Caco-2 (cell line): ENCODE measurements at regions not wholly inside any gene's neighbourhood (a gene's known extent, or its start where the extent isn't known, plus 50 kb on each side); places are given as distances from the start of the nearest gene placed in this dataset.

Experiments
- BruUV-seq: library from RNA; stranded (reverse); fragments of 400-500 nt; replicated peaks from 2 replicates; lab custom pipeline; 2021; lab: Mats Ljungman, UMichigan
- CTCF ChIA-PET: fragments of 300-600 bp; sonication (Branson Sonifier 250); formaldehyde crosslinking; loops from one replicate; lab custom pipeline; 2022; ENCODE audit warnings: antibody characterized with exemption; lab: Charles Lee
- POLR2A ChIA-PET: fragments of 300-600 bp; sonication (Branson Sonifier 250); formaldehyde crosslinking; loops from one replicate; lab custom pipeline; 2022; ENCODE audit warnings: antibody characterized with exemption; lab: Charles Lee
- DNase-seq, 2 experiments: peaks; one replicate each; pipeline versions ENCODE4 v3.0.0 to v3.0.0-alpha.2; 2020 to 2022
- H3K27me3 ChIP-seq: replicated peaks from 2 replicates; pipeline ENCODE4 v1.6.0; 2011; ENCODE audit warnings: low read length; ENCODE audit not compliant: control insufficient read depth, insufficient read depth
- H3K36me3 ChIP-seq: 2 replicates; pipeline ENCODE4 v1.5.1; 2011; ENCODE audit warnings: low read length; ENCODE audit not compliant: control insufficient read depth, insufficient read depth
- H3K4me1 ChIP-seq: fragments of 250-450 bp; sonication (Bioruptor Pico); 2 replicates; pipeline ENCODE4 v1.5.1; 2020; ENCODE audit warnings: mild to moderate bottlenecking
- H3K4me3 ChIP-seq: 2 replicates; pipeline ENCODE4 v1.5.1; 2011; ENCODE audit warnings: low read depth, mild to moderate bottlenecking, control low read depth, low read length
- H3K9me3 ChIP-seq: fragments of 250-450 bp; sonication (Bioruptor Pico); 2 replicates; pipeline ENCODE4 v1.5.1; 2020; ENCODE audit warnings: mild to moderate bottlenecking, moderate library complexity
- H3K27ac Mint-ChIP-seq: one replicate; pipeline ENCODE4 v1.8.0; 2022; ENCODE audit warnings: mixed read lengths; ENCODE audit not compliant: unreplicated experiment
- H3K27me3 Mint-ChIP-seq: one replicate; pipeline ENCODE4 v1.8.0; 2022; ENCODE audit warnings: mixed read lengths; ENCODE audit not compliant: insufficient read depth, unreplicated experiment
- H3K36me3 Mint-ChIP-seq: one replicate; pipeline ENCODE4 v1.8.0; 2022; ENCODE audit warnings: mild to moderate bottlenecking, mixed read lengths; ENCODE audit not compliant: insufficient read depth, unreplicated experiment
- H3K4me1 Mint-ChIP-seq: one replicate; pipeline ENCODE4 v1.8.0; 2022; ENCODE audit warnings: low read depth, mixed read lengths; ENCODE audit not compliant: unreplicated experiment
- H3K4me3 Mint-ChIP-seq: one replicate; pipeline ENCODE4 v1.8.0; 2022; ENCODE audit warnings: mild to moderate bottlenecking, moderate library complexity, mixed read lengths; ENCODE audit not compliant: unreplicated experiment
- H3K9me3 Mint-ChIP-seq: one replicate; pipeline ENCODE4 v1.8.0; 2022; ENCODE audit warnings: mixed read lengths; ENCODE audit not compliant: unreplicated experiment
- CTCF ChIP-seq, 2 experiments: fragments of 200-600 bp in 1 of 2; IDR thresholded peaks; 1 replicate in 1 of 2; 2 replicates in 1 of 2; pipeline versions ENCODE4 v1.5.1 to v1.8.0; 2011 to 2022; ENCODE audit warnings: antibody characterized with exemption in 1 of 2, control low read depth in 1 of 2, inconsistent platforms in 1 of 2, low read depth in 1 of 2, low read length in 1 of 2, mild to moderate bottlenecking in 1 of 2, moderate library complexity in 1 of 2; ENCODE audit not compliant: insufficient read depth in 1 of 2, severe bottlenecking in 1 of 2, unreplicated experiment in 1 of 2
- intact Hi-C: fragments of 100-400 bp; cut with micrococcal nuclease; formaldehyde crosslinking; loops from one replicate; pipeline ENCODE4 v1.10.0; 2022; ENCODE audit not compliant: unreplicated experiment

- Mint-ChIP-seq H3K36me3 (no peaks in the 10 kb centered on the region), H3K9me3 (no peaks in the 10 kb centered on the region), H3K4me1 (peaks cover 9% of the 10 kb centered on the region), H3K27me3 (no peaks in the 10 kb centered on the region), H3K27ac (no peak overlapping the region), H3K4me3 (no peak overlapping the region)
- TF ChIP-seq CTCF (IDR thresholded peaks at IDR 0.05; ENCODE audit: insufficient read depth in 1 of 2, low read depth in 1 of 2, low read length in 1 of 2, severe bottlenecking in 1 of 2, unreplicated experiment in 1 of 2), result no peak
- intact Hi-C loops, result no loop called here
- no peaks in the 10 kb centered on the region; the same call in 1 of the 2 replicates for H3K9me3 ChIP-seq
- CTCF ChIA-PET, result no interaction called here
- POLR2A ChIA-PET, result no interaction called here
- no peaks in the 10 kb centered on the region for H3K4me1 ChIP-seq
- no peaks in the 10 kb centered on the region for H3K27me3 ChIP-seq
- no peak overlapping the region for H3K4me3 ChIP-seq
- H3K36me3 ChIP-seq, result no peaks in the 10 kb centered on the region
- no peak for DNase-seq
- no TSS peak for BruUV-seq
Measured at GRCh38 chr6:81999826-82000225, 247.3 kb upstream of the TENT5A start.

- Histone ChIP-seq H3K36me3 (no peaks in the 10 kb centered on the region), H3K9me3 (no peaks in the 10 kb centered on the region; the same call in 1 of the 2 replicates), H3K4me1 (no peaks in the 10 kb centered on the region), H3K4me3 (no peak overlapping the region), H3K27me3 (no peaks in the 10 kb centered on the region)
- intact Hi-C loops, result no loop called here
- TF ChIP-seq CTCF (IDR thresholded peaks at IDR 0.05; ENCODE audit: insufficient read depth in 1 of 2, low read depth in 1 of 2, low read length in 1 of 2, severe bottlenecking in 1 of 2, unreplicated experiment in 1 of 2), result no peak
- Mint-ChIP-seq H3K4me1 (peaks cover 9% of the 10 kb centered on the region), H3K36me3 (no peaks in the 10 kb centered on the region), H3K4me3 (no peak overlapping the region), H3K27me3 (no peaks in the 10 kb centered on the region), H3K27ac (no peak overlapping the region), H3K9me3 (no peaks in the 10 kb centered on the region)
- no TSS peak for BruUV-seq
- CTCF ChIA-PET, result no interaction called here
- POLR2A ChIA-PET, result no interaction called here
- no peak for DNase-seq
Measured at GRCh38 chr6:81999270-81999669, 246.8 kb upstream of the TENT5A start.

GRCh38 chr6:81998432-81998831, 246.0 kb upstream of the TENT5A start:
- Mint-ChIP-seq H3K9me3 (no peaks in the 10 kb centered on the region), H3K4me3 (no peak overlapping the region), H3K36me3 (no peaks in the 10 kb centered on the region), H3K27ac (no peak overlapping the region), H3K27me3 (no peaks in the 10 kb centered on the region), H3K4me1 (peaks cover 9% of the 10 kb centered on the region)
- ChIA-PET POLR2A (no interaction called here), CTCF (no interaction called here)
- TF ChIP-seq CTCF (IDR thresholded peaks at IDR 0.05; ENCODE audit: insufficient read depth in 1 of 2, low read depth in 1 of 2, low read length in 1 of 2, severe bottlenecking in 1 of 2, unreplicated experiment in 1 of 2), result no peak
- intact Hi-C loops, result no loop called here
- no peaks in the 10 kb centered on the region for H3K4me1 ChIP-seq
- H3K4me3 ChIP-seq, result no peak overlapping the region
- H3K27me3 ChIP-seq, result no peaks in the 10 kb centered on the region
- H3K9me3 ChIP-seq, result no peaks in the 10 kb centered on the region; the same call in 1 of the 2 replicates
- no TSS peak for BruUV-seq
- no peaks in the 10 kb centered on the region for H3K36me3 ChIP-seq
- DNase-seq, result no peak
